CD14-positive monocyte (primary cell): ENCODE measurements at regions not wholly inside any gene's neighbourhood (a gene's known extent, or its start where the extent isn't known, plus 50 kb on each side); places are given as distances from the start of the nearest gene placed in this dataset.

Experiments used
- DNase-seq, 3 donors: peaks; one replicate each; pipeline ENCODE4 v3.0.0-alpha.2; 2011 to 2022
- H2AFZ ChIP-seq: 2 replicates; pipeline ENCODE4 v1.6.0; 2012; ENCODE audit warnings: mild to moderate bottlenecking, low read depth, low read length, inconsistent platforms; ENCODE audit not compliant: insufficient read depth, poor library complexity, severe bottlenecking
- H3K27ac ChIP-seq, 2 donors: 1 replicate in 1 of 2; 2 replicates in 1 of 2; pipeline ENCODE4 v1.5.1; 2012 to 2013; ENCODE audit warnings: low read length in 2 of 2, control low read depth in 1 of 2, inconsistent platforms in 1 of 2, low read depth in 1 of 2, mild to moderate bottlenecking in 1 of 2
- H3K27me3 ChIP-seq, 2 donors: one replicate each; pipeline versions ENCODE4 v1.6.0 to v1.6.1; 2011 to 2013; ENCODE audit warnings: low read length in 2 of 2; ENCODE audit not compliant: control insufficient read depth in 2 of 2, insufficient read depth in 2 of 2
- H3K36me3 ChIP-seq, 2 donors: replicated peaks in 1 of 2; 1 replicate in 1 of 2; 2 replicates in 1 of 2; pipeline versions ENCODE4 v1.5.1 to v1.6.1; 2012 to 2013; ENCODE audit warnings: low read length in 2 of 2, control low read depth in 1 of 2, inconsistent platforms in 1 of 2, mild to moderate bottlenecking in 1 of 2; ENCODE audit not compliant: insufficient read depth in 2 of 2, control insufficient read depth in 1 of 2
- H3K4me1 ChIP-seq, 2 donors: 1 replicate in 1 of 2; 2 replicates in 1 of 2; pipeline versions ENCODE4 v1.5.1 to v1.6.1; 2012 to 2013; ENCODE audit warnings: low read length in 2 of 2, control low read depth in 1 of 2, inconsistent platforms in 1 of 2, mild to moderate bottlenecking in 1 of 2, moderate library complexity in 1 of 2; ENCODE audit not compliant: insufficient read depth in 2 of 2, control insufficient read depth in 1 of 2
- H3K4me2 ChIP-seq: replicated peaks from 2 replicates; pipeline ENCODE3; 2012; ENCODE audit warnings: low read length, moderate library complexity, mild to moderate bottlenecking; ENCODE audit not compliant: poor library complexity, severe bottlenecking; ENCODE audit errors: extremely low read depth
- H3K4me3 ChIP-seq, 3 experiments: fragments of 200-600 bp in 1 of 3; sonication (generic) in 1 of 3; replicated peaks in 1 of 3; 1 replicate in 2 of 3; 2 replicates in 1 of 3; pipeline ENCODE4 v1.5.1; 2011 to 2013; ENCODE audit warnings: low read length in 3 of 3, mild to moderate bottlenecking in 3 of 3, control low read depth in 2 of 3, low read depth in 2 of 3, inconsistent platforms in 1 of 3, moderate library complexity in 1 of 3
- H3K79me2 ChIP-seq: 2 replicates; pipeline ENCODE4 v1.6.0; 2012; ENCODE audit warnings: mild to moderate bottlenecking, control low read depth, inconsistent platforms, low read length, moderate library complexity; ENCODE audit not compliant: insufficient read depth
- H3K9ac ChIP-seq: 2 replicates; pipeline ENCODE4 v1.6.0; 2017; ENCODE audit warnings: low read length, mild to moderate bottlenecking; ENCODE audit not compliant: insufficient read depth, poor library complexity, severe bottlenecking
- H3K9me3 ChIP-seq, 2 donors: replicated peaks in 1 of 2; 1 replicate in 1 of 2; 2 replicates in 1 of 2; pipeline versions ENCODE4 v1.5.1 to v1.6.1; 2012 to 2013; ENCODE audit warnings: low read length in 2 of 2, control low read depth in 1 of 2; ENCODE audit not compliant: control insufficient read depth in 1 of 2, insufficient read depth in 1 of 2
- H4K20me1 ChIP-seq: 2 replicates; pipeline ENCODE4 v1.6.0; 2012; ENCODE audit warnings: mild to moderate bottlenecking, low read length, control low read depth, moderate library complexity; ENCODE audit not compliant: insufficient read depth
- H3K27ac Mint-ChIP-seq, 7 donors: one replicate each; pipeline ENCODE4 v1.8.0; 2020; ENCODE audit warnings: mild to moderate bottlenecking in 7 of 7, mixed read lengths in 7 of 7, moderate library complexity in 6 of 7, inconsistent platforms in 2 of 7
- H3K27me3 Mint-ChIP-seq, 3 donors: one replicate each; pipeline ENCODE4 v1.8.0; 2021 to 2022; ENCODE audit warnings: low read depth in 3 of 3, mild to moderate bottlenecking in 3 of 3, mixed read lengths in 3 of 3, moderate library complexity in 3 of 3, inconsistent platforms in 1 of 3
- H3K36me3 Mint-ChIP-seq, 2 donors: one replicate each; pipeline ENCODE4 v1.8.0; 2020; ENCODE audit warnings: mixed read lengths in 2 of 2, inconsistent platforms in 1 of 2, mild to moderate bottlenecking in 1 of 2
- H3K4me1 Mint-ChIP-seq: one replicate; pipeline ENCODE4 v1.8.0; 2020; ENCODE audit warnings: mild to moderate bottlenecking, mixed read lengths
- H3K4me3 Mint-ChIP-seq, 2 donors: one replicate each; pipeline ENCODE4 v1.8.0; 2020; ENCODE audit warnings: mild to moderate bottlenecking in 2 of 2, mixed read lengths in 2 of 2, moderate library complexity in 1 of 2
- H3K9me3 Mint-ChIP-seq, 7 donors: one replicate each; pipeline ENCODE4 v1.8.0; 2020 to 2022; ENCODE audit warnings: mixed read lengths in 7 of 7, mild to moderate bottlenecking in 6 of 7, moderate library complexity in 6 of 7, inconsistent platforms in 2 of 7
- WGBS: methylation state at CpG from one replicate; pipeline ENCODE4 v1.1.5; 2013; ENCODE audit warnings: missing lambda C conversion rate; ENCODE audit not compliant: insufficient coverage; 5-methylcytosine and 5-hydroxymethylcytosine counted together
- intact Hi-C, 2 donors: fragments of 100-400 bp; cut with micrococcal nuclease; formaldehyde crosslinking; loops; one replicate each; pipeline versions ENCODE4 v1.15.0 to v1.15.1; 2023
- TF ChIP-seq, protein P1 (sequence below): fragments of 200-600 bp; IDR thresholded peaks from one replicate; pipeline ENCODE4 v1.8.0; 2022; ENCODE audit warnings: antibody characterized with exemption, mild to moderate bottlenecking

DNA sequence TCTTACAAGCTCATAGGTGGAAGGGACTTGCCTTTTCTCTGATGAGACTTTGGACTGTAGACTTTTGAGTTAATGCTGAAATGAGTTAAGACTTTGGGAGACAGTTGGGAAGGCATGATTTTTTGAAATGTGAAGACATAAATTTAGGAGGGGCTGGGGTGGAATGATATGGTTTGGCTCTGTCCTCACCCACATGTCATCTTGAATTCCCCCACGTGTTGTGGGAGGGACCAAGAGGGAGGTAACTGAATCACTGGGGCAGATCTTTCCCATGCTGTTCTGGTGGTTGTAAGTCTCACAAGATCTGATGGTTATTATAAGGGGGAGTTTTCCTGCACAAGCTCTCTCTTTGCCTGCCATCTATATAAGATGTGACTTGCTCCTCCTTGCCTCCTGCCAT is 777.9 kb downstream of the CENPC start:
- no CpG with 5 or more reads among the region's 1 CpG for WGBS
- no peaks in the 10 kb centered on the region for H4K20me1 ChIP-seq
- H3K36me3 ChIP-seq: no peaks in the 10 kb centered on the region
- H3K79me2 ChIP-seq: no peaks in the 10 kb centered on the region
- H3K9ac ChIP-seq: no peak overlapping the region
- no peak overlapping the region for H3K27ac ChIP-seq
- H3K4me2 ChIP-seq: no peak overlapping the region
- Mint-ChIP-seq H3K4me1 (no peaks in the 10 kb centered on the region), H3K36me3 (no peaks in the 10 kb centered on the region), H3K9me3 (peaks cover 0 to 4% (median 0%) of the 10 kb centered on the region in 7 donors), H3K4me3 (no peak overlapping the region), H3K27ac (no peak overlapping the region), H3K27me3 (no peaks in the 10 kb centered on the region)
- intact Hi-C loops: no loop called here
- TF ChIP-seq, protein P1, sequence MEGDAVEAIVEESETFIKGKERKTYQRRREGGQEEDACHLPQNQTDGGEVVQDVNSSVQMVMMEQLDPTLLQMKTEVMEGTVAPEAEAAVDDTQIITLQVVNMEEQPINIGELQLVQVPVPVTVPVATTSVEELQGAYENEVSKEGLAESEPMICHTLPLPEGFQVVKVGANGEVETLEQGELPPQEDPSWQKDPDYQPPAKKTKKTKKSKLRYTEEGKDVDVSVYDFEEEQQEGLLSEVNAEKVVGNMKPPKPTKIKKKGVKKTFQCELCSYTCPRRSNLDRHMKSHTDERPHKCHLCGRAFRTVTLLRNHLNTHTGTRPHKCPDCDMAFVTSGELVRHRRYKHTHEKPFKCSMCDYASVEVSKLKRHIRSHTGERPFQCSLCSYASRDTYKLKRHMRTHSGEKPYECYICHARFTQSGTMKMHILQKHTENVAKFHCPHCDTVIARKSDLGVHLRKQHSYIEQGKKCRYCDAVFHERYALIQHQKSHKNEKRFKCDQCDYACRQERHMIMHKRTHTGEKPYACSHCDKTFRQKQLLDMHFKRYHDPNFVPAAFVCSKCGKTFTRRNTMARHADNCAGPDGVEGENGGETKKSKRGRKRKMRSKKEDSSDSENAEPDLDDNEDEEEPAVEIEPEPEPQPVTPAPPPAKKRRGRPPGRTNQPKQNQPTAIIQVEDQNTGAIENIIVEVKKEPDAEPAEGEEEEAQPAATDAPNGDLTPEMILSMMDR: no peak
- H3K9me3 ChIP-seq: no peaks in the 10 kb centered on the region
- DNase-seq: no peak
- H2AFZ ChIP-seq: no peak overlapping the region
- H3K4me1 ChIP-seq: no peaks in the 10 kb centered on the region
- H3K27me3 ChIP-seq: no peaks in the 10 kb centered on the region
- no peak overlapping the region for H3K4me3 ChIP-seq

DNA sequence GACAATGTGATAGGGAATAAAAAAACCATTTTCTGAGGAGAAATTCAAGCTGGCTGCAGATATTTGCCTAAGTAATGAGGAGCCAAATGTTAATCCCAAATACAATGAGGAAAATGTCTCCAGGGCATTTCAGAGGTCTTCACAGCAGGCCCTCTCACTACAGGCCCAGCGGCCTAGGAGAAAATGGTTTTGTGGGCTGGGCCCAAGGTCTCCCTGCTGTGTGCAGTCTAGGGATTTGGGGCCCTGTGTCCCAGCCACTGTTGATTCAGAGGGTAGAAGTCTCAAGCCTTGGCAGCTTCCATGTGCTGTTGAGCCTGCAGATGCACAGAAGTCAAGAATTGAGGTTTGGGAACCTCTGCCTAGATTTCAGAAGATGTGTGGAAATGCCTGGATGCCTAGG is 778.7 kb downstream of the CENPC start:
- H2AFZ ChIP-seq: no peak overlapping the region
- Mint-ChIP-seq H3K4me1 (no peaks in the 10 kb centered on the region), H3K9me3 (peaks cover 0 to 4% (median 0%) of the 10 kb centered on the region in 7 donors), H3K4me3 (no peak overlapping the region), H3K36me3 (no peaks in the 10 kb centered on the region), H3K27me3 (no peaks in the 10 kb centered on the region), H3K27ac (no peak overlapping the region)
- intact Hi-C loops: no loop called here
- 100% methylated on average over 1 of the region's 1 CpG for WGBS
- H3K36me3 ChIP-seq: no peaks in the 10 kb centered on the region
- TF ChIP-seq, protein P1: no peak
- no peak overlapping the region for H3K9ac ChIP-seq
- H3K4me1 ChIP-seq: no peaks in the 10 kb centered on the region
- H3K27me3 ChIP-seq: no peaks in the 10 kb centered on the region
- H3K27ac ChIP-seq: no peak overlapping the region
- no peak for DNase-seq
- no peak overlapping the region for H3K4me3 ChIP-seq
- H3K4me2 ChIP-seq: no peak overlapping the region
- H3K79me2 ChIP-seq: no peaks in the 10 kb centered on the region
- H4K20me1 ChIP-seq: no peaks in the 10 kb centered on the region
- no peaks in the 10 kb centered on the region for H3K9me3 ChIP-seq
